Type B pancreatic cell (in vitro differentiated cells): ENCODE measurements at regions not wholly inside any gene's neighbourhood (a gene's known extent, or its start where the extent isn't known, plus 50 kb on each side); places are given as distances from the start of the nearest gene placed in this dataset.

Experiments used
- DNase-seq: peaks from one replicate; pipeline ENCODE4 v3.0.0; 2021; ENCODE audit warnings: mixed read lengths; ENCODE audit not compliant: unreplicated experiment; ENCODE audit errors: extremely low spot score
- H3K27ac Mint-ChIP-seq: 2 replicates; pipeline ENCODE4 v1.8.0; 2021; ENCODE audit warnings: mild to moderate bottlenecking, mixed read lengths
- H3K27me3 Mint-ChIP-seq: 2 replicates; pipeline ENCODE4 v1.8.0; 2021; ENCODE audit warnings: mixed read lengths
- H3K36me3 Mint-ChIP-seq: 2 replicates; pipeline ENCODE4 v1.8.0; 2021; ENCODE audit warnings: mixed read lengths
- H3K4me1 Mint-ChIP-seq: one replicate; pipeline ENCODE4 v1.8.0; 2021; ENCODE audit warnings: mixed read lengths; ENCODE audit not compliant: unreplicated experiment
- H3K4me3 Mint-ChIP-seq: 2 replicates; pipeline ENCODE4 v1.8.0; 2021; ENCODE audit warnings: mild to moderate bottlenecking, mixed read lengths
- H3K9me3 Mint-ChIP-seq: 2 replicates; pipeline ENCODE4 v1.8.0; 2021; ENCODE audit warnings: mixed read lengths
- CTCF ChIP-seq: fragments of 200-600 bp; sonication (generic); conservative IDR thresholded peaks from 2 replicates; pipeline ENCODE4 v1.5.0; 2021; ENCODE audit warnings: antibody characterized with exemption, mild to moderate bottlenecking

- H3K27ac Mint-ChIP-seq, result no peak overlapping the region
- H3K27me3 Mint-ChIP-seq, result no peaks in the 10 kb centered on the region
- peak overlapping the region; percentile 66 for H3K4me3 Mint-ChIP-seq
- DNase-seq, result no peak
- peak; percentile 71 for TF ChIP-seq CTCF
- peaks cover 5% of the 10 kb centered on the region for H3K4me1 Mint-ChIP-seq
- no peaks in the 10 kb centered on the region for H3K36me3 Mint-ChIP-seq
- H3K9me3 Mint-ChIP-seq, result no peaks in the 10 kb centered on the region
Measured at GRCh38 chr18:77422974-77423867, 173.6 kb downstream of the GALR1 start.

- no peak for TF ChIP-seq CTCF
- H3K9me3 Mint-ChIP-seq, result no peaks in the 10 kb centered on the region
Measured at GRCh38 chr18:77433076-77433475, 183.4 kb downstream of the GALR1 start.

GRCh38 chr18:77439888-77440287 is 190.2 kb downstream of the GALR1 start:
- TF ChIP-seq CTCF, result no peak
- Mint-ChIP-seq H3K27ac (no peak overlapping the region), H3K9me3 (peaks cover 8% of the 10 kb centered on the region)

More at GRCh38 chr18:77433076-77433475, 183.4 kb downstream of the GALR1 start:
- Mint-ChIP-seq H3K4me3 (no peak overlapping the region), H3K27ac (no peak overlapping the region), H3K27me3 (no peaks in the 10 kb centered on the region), H3K36me3 (no peaks in the 10 kb centered on the region), H3K4me1 (no peaks in the 10 kb centered on the region)
- no peak for DNase-seq

GRCh38 chr18:77442393-77442792 is 192.7 kb downstream of the GALR1 start:
- Mint-ChIP-seq H3K4me3 (no peak overlapping the region), H3K9me3 (peaks cover 8% of the 10 kb centered on the region)

More at GRCh38 chr18:77439888-77440287, 190.2 kb downstream of the GALR1 start:
- H3K27me3 Mint-ChIP-seq, result no peaks in the 10 kb centered on the region
- H3K4me1 Mint-ChIP-seq, result no peaks in the 10 kb centered on the region
- DNase-seq, result no peak
- no peaks in the 10 kb centered on the region for H3K36me3 Mint-ChIP-seq
- no peak overlapping the region for H3K4me3 Mint-ChIP-seq

GRCh38 chr18:77444385-77444784 is 194.7 kb downstream of the GALR1 start:
- peaks cover 8% of the 10 kb centered on the region for H3K9me3 Mint-ChIP-seq
- no peak for DNase-seq
- H3K27ac Mint-ChIP-seq, result no peak overlapping the region
- H3K4me1 Mint-ChIP-seq, result no peaks in the 10 kb centered on the region
- H3K4me3 Mint-ChIP-seq, result no peak overlapping the region
- no peaks in the 10 kb centered on the region for H3K36me3 Mint-ChIP-seq
- no peak for TF ChIP-seq CTCF
- no peaks in the 10 kb centered on the region for H3K27me3 Mint-ChIP-seq

More at GRCh38 chr18:77442393-77442792, 192.7 kb downstream of the GALR1 start:
- Mint-ChIP-seq H3K4me1 (no peaks in the 10 kb centered on the region), H3K27ac (no peak overlapping the region), H3K27me3 (no peaks in the 10 kb centered on the region), H3K36me3 (no peaks in the 10 kb centered on the region)
- TF ChIP-seq CTCF, result no peak
- DNase-seq, result no peak
